NCI-H2081 treated with DMSO at 0.1 percent for 48 hours (cell line): ENCODE measurements at regions not wholly inside any gene's neighbourhood (a gene's known extent, or its start where the extent isn't known, plus 50 kb on each side); places are given as distances from the start of the nearest gene placed in this dataset.
"Not testable (repeated sequence)": the region's sequence is repeated elsewhere in the genome, so short reads cannot be mapped to it uniquely, and the experiment has no call there.

ENCODE experiments used
- DNase-seq: peaks from one replicate; lab custom pipeline; 2025; lab: John Stamatoyannopoulos, UW

DNA sequence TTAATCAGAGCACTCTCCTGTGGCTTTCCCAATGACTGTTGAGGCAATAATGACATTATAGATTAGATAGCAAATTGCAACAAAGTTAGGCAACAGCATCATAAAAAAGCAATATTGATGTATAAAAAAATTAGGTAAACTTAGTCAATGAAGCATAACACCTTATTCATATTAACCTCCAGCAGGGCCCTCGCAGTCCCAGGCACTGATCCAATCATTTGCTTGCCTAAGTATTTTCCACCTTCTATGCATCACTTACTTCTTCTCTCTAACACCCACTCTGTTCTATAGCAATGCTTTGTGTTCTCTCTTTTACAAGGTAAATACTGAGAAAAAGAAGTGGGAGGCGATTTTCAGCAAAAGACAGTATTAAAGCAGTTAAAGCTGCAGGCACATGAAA lies 833.5 kb upstream of the ADGRL3 start:
- peak; percentile 2 for DNase-seq

DNA sequence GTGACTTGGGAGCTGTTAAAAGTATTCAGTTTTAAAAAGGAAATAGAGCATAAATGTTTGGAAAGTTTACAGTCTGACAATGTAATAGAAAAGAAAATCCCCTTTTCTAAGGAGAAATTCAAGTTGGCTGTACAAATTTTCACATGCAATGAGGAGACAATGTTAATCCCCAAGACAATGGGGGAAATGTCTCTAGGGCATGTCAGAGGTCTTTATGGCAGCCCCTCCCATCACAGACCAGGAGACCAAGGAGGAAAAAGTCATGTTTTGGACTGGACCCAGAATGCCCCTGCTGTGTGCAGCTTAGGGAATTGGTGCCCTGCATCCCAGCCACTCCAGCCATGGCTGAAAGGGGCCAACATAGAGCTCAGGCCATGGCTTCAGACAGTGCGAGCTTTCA lies 831.1 kb upstream of the ADGRL3 start:
- DNase-seq, result no peak

DNA sequence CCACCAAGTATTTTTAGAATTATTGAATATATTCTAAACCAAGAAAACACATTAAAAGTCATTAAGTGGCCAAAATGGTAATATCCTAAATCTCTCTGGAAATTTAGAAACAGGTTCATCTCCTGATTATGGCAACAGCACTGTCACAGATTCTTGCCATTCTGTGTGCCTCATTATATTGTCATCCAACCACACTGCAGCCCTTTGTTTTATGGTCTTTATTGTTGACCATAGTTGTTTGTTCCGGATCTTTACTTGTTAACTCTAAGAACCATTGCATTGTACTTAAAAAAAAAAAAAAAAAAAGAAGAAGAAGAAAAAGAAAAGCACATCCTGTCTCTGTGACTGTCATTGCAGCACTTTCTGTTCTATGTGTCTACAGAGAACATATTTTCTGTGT lies 822.1 kb upstream of the ADGRL3 start:
- no peak for DNase-seq

DNA sequence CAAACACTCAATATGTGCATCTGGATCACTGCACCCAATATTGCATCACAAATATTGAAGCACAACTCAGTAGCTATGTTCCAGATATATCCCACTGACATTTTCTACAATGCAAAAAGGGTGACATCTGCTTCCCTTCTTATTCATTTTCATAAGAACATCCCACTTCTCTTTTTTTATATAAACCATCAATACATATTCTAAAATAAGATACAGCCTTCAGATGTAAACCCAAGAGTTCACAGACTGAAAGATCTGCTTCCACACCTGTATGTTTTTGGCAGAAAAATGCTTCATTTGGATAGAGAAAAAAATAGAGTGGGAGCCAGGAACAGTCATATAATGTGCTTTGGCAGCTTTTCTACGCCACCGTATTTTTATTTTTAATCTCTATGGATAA lies 815.6 kb upstream of the ADGRL3 start:
- no peak for DNase-seq

DNA sequence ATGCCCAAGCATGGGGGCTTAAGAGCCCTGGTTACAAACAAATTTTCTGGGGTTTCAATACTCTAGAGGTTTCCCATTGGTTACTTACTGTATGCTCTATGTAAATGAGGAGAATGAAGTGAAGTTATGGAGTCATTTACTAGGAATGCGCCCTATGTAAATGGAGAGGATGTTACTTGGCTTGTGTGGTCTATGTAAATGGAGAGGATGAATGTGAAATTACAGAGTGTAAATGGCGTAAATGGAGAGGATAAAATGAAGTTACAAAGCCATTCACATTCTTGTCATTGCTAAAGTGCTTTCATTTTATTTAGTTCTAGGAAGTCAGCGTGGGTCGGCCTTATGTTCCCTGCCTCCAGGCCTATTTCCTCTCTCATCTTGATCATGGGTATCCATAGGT lies 810.5 kb upstream of the ADGRL3 start:
- no peak for DNase-seq

DNA sequence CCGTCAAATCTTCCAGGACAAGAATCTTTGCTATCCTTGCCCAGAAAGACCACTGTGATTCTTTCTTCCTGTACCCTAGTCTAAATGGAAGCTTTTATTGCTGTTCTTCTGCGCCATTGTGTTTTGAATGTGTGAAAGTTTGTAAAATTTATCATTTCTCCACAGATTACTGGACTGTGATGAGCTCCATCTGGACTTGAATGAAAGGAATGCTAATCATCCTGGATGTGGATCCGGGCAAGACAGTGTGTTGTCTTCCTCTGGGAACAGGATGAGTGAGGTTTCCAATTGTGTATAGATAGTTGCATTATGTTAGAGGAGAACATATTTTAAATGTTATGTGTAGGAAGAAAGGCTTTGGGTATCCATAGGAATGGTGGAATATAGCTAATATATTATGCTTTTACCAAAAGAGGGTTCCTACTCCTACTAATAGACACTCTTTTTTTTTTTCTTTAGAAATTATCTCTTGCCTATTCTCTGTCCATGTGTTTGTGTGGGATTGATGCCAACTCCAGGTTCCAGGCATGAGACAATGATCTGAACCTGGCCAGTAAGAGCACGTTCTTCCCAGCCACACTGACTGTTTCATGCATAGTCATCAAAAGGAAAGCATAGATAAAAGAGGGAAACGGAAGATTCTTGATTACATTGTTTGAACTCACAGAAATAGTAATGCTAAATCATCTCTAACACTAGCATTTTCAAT lies 803.6 kb upstream of the ADGRL3 start:
- DNase-seq, result no peak

DNA sequence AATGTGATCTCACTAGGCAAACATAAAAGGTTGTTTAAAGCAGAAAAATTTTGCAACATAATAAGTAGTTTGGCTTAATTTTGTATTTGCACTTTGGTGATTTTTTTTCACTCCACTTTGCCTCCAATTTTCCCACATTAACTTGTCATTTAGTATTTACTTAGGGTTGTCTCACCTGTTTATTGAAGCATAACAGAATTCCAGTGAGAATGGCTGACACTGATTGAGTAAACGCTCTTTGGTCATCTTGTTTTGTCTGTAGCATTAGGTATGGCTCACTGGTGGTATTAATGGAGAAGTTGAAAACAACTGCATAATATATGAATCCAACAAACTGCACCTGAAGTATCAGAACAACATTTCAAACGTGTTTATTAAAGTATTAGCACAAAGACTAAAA lies 799.5 kb upstream of the ADGRL3 start:
- DNase-seq, result no peak

DNA sequence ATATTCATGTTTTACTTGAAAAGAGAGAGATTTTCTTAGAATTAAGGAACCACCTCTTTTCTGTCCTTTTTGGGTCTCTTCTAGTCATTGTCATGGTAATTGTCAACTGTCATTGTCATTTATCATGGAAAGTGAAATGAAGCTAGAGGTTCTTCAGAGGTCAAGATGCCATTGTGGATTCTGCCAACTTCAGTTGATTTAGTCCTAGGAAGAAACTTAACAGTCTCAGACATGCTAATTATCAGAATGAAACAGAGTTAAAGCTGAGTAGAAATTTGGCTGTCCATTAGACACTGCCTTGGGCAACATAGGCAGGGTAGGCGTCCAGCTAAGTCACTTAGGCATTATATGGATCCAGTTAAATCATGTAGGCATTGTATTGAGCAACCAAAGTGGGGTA lies 796.1 kb upstream of the ADGRL3 start:
- no peak for DNase-seq

DNA sequence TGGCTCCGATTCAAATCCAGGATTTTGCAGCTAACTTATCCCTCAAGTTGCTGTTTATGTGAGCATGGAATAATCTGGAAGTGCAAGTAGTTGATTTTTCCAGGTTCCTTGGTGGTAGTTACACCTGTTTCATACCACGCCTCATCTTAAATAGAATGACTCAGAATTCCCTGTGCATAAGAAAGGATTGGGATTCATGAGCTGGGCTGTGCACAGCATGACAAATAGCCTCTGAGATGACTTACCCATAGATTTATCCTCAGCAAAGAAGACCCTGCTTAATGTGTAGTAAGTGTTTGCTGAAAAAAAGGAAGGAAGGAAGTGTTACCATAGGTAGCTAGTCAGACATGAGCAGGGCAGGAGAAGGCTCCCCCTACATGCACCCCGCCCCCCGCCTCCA lies 777.7 kb upstream of the ADGRL3 start:
- no peak for DNase-seq

DNA sequence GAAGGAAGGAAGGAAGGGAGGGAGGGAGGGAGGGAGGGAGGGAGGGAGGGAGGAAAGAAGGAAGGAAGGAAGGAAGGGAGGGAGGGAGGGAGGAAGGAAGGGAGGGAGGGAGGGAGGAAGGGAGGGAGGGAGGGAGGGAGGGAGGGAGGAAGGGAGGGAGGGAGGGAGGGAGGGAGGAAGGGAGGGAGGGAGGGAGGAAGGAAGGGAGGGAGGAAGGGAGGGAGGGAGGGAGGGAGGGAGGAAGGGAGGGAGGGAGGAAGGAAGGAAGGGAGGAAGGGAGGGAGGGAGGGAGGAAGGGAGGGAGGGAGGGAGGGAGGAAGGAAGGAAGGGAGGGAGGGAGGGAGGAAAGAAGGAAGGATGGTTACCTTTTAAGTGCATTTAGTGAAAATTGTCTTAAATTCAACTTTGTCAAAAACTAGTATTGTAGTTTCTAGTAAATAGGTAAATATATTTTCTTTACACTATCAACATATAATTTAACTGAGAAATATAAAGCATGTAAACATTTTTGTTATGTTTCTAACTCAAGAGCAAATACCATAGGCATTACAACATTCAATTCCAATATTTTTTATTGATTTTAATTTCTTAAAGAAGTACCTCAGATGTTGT lies 776.4 kb upstream of the ADGRL3 start:
- not testable (repeated sequence) for DNase-seq

DNA sequence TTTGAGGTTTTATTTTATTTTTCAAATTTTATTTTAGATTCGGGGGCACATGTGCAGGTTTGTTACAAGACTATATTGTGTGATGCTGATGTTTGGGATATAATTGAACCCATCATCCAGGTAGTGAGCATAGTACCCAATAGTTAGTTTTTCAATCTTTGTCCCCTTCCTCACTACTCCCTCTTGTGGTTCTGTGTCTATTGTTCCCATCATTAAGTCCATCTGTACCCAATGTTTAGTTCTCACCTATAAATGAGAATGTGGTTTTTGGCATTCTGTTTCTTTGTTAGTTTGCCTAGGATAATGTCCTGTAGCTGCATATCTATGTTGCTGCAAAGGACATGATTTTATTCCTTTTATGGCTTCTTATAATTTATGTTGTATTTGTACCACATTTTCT lies 767.2 kb upstream of the ADGRL3 start:
- DNase-seq, result no peak

DNA sequence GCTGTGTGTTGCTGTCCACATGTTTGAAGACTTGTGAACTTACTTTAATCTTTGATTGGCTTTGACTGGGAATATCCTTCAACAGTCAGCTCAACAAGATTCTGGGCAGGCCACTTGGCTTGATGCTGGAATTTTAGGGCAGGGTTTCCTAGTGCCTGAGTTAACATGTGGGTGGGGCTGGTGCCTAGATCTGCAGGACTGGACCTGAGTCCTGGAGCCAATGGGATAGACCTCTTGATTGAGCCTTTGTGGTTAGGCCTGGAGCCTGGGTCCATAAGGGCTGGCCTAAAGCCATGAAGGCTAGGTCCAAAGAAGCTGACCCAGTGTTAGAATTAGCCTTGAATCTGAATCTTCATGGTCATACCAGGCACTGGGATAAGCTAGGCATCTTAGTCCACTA lies 757.1 kb upstream of the ADGRL3 start:
- DNase-seq, result no peak

DNA sequence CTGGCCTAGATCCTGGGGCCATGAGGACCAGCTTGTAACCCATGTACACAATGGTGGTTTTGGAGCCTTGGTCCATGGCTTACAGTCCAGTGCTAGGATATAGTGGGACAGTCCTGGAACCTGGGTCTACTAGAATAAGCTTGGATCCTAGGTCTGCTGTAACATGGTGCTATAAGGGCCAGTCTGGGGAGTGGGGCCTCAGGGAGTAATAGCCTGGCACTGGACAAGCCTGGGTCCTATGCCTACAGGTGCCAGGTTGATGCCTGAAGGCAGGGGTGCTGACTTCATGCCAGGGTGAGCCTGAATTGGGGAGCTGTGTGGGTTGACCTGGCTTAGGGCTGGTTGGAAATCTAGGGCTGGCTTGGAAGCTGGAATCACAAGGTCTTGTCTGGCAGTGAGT lies 756.3 kb upstream of the ADGRL3 start:
- no peak for DNase-seq

DNA sequence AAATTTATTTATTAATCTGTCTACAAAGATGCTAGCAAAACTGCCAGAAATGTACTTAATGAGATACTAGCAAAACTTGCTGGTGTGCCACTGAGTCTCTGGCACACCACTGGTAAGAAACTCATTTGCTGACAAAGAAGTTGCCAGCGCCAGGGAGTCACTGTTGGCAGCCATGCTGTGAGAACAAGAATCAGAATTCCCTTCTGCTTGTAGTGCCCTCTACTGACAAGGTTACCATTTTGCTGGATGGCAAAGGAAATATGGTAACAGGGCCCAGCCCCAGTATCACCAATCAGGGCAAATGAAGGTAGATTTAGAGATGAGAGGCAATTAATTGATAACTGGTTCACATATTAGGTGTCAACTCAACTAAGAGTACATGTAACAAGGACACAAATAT lies 750.1 kb upstream of the ADGRL3 start:
- DNase-seq, result no peak

DNA sequence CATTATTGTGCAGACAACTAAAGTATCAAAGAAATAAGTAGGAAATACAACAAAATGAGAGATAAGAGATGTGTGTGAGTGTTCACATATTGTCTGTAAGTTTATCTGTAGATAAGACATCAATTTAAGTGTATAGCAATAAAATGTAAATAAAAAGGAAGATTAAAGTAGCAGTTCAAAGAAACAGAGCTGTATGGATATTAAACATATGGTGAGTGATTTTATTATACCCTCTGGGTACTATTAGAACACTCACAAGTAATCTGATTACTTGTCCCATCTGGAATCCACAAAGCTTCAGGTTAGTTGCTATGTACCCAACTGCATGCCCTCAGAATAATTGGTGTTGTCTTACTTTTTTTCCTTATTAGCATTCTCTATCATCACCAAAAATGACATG lies 747.9 kb upstream of the ADGRL3 start:
- DNase-seq, result no peak

DNA sequence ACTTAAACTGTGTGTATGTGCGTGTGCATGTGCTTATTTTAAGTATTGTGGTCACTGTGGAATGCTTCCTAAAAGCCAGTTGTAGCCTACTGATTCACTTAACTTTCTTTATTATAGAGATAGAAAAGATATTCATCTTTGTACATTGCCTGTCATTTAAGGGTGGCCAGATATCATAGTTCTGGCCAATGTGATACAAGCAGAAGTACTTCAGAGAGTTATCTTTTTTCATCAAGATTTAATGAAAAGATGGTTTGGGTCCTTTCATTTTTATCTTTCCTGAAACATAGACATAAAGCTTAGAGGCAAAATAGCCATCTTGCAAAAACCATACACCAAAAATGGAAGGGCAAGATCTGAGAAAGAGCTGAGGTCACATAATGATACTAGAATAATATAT lies 744.7 kb upstream of the ADGRL3 start:
- no peak for DNase-seq

DNA sequence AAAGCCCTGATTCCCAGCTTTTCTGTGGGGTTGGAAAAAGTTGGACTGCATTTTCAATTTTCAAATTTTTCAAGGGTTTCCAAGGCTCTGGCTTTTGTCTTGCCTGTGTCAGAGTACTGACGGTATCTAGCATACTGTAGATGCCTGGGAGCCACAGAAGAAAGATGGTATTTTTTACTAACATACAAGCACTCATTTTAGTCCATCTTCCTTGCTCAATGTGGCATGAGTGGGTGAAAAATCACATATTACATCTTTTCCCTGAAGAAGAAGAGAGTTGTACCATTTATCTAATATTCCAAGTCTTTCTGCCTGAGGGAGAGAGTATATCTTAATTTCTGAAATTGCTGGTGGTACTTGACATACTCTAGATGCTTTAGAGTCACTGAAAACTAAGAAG lies 738.6 kb upstream of the ADGRL3 start:
- DNase-seq, result no peak

DNA sequence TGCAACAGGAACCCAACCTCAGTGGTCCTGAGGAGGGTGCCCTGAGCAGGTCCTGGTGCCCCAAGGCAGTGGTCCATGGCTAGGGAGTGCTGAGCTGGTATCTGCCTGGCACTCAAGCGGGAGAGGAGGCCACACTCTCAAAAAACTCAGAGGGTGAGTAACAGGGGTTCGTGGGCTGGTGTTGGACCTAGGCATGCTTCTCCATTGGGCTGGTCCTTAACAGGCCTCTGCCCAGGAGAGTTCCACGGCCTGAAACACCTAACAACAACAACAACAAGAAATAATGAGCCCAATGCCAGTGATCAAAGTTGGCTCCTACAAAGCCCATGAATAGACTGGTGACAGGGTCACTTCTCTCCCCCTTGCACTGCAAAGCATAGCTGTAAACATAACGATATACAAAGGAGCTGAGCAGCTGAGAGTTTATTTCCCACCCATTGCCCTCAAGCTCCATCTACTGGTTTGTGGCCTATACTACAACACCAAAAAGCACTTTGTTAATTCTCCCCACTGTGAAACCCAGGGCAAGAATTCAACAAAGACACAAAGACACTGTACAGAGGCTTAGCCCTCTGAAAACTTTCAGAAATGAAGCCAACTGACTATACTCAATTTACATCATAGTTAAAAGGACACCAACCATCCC lies 736.1 kb upstream of the ADGRL3 start:
- DNase-seq, result no peak

DNA sequence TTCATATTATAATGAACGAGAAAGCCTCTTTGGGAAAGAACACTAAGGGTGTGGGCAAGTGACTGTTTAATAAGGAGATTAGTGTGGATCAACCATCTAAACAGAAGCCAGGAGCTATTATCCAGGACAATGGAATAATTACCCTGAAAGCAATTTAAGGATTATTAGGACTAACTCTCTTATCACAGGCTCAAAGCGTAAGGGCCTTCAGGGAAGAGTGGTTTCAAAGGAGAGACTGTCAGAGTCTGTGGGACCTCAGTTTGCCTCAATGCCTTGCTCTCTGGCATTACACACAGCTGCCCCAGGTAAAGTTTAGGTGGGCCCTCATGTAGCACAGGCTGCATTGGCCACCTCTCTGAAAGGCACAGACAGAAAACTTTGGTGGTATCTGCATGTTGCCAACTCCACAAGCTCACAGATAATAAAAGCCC lies 717.2 kb upstream of the ADGRL3 start:
- no peak for DNase-seq

DNA sequence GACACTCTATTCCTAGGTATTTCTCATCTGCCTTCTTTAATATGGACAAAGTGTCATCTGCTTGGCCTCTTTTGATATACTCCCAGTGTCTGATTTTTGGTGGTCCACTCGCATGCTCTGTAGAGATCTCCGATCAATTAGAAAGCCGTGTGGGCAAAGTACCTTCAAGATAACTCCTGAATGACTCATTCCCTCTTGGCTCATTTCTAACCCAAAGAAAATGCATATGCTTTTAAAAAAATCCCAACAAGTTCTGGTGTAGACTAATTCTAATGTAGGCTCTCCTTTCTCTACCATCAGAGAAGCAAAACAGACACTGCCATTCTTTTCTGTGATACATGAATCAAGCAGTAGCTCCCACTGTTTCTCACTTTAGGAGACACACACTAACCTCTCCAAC lies 714.9 kb upstream of the ADGRL3 start:
- no peak for DNase-seq

DNA sequence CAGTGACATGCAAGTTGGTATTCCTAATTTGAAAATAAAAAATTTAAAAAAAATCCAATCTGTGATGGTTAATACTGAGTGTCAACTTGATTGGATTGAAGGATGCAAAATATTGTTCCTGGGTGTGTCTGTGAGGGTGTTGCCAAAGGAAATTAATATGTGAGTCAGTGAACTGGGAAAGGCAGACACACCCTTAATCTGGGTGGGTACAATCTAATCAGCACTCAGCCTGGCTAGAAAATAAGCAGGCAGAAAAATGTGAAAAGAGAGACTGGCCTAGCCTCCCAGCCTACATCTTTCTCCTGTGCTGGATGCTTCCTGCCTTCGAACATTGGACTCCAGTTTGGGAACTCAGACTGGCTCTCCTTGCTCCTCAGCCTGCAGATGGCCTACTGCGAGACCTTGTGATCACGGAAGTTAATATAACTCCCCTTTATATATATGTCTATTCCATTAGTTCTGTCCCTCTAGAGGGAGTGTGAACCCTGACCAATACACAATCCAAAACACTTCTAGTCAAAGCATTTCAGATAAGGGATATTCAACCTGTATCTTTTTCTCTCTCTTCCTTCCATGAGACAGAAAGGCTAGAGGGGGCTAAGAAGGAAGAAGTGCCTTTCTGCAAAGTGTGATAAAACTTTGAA lies 712.9 kb upstream of the ADGRL3 start:
- not testable (repeated sequence) for DNase-seq

DNA sequence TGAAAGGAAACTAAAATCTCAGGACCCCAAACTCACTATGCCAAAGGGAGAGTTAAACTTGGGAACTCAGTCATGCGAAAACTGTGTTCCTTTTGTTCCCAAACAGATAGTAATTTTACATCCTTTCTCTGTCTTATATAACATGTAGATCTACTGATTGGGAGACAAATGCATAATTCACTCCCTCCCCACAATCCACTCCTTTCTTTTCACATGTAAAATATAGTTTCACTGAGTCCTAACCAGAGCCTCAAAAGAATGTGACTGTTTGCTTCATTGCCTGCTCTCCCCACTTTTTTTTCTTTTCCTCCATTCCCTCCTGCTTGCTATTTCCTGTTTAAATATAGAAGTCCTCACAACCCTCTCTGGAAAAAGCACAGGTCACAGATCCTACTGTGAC lies 699.3 kb upstream of the ADGRL3 start:
- no peak for DNase-seq

DNA sequence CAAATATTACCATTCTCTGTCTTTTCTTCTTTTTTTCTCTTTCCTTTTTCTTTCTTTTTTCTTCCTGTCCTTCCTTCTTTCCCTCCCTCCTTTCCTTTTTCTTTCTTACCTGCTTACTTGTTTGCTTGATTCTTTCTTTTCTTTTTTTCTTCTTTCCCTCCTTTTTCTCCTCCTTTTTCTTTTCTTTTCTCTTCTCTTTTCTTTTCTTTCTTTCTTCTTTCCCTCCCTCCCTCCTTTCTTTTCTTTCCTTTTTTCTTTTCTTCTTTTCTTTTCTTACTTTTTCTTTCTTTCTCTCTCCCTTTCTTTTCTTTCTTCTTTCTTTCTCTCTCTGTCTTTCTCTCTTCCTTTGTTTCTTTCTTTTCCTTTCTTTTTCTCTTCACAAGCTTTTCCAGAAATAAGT lies 697.4 kb upstream of the ADGRL3 start:
- DNase-seq, result no peak
